GM12878 (cell line): ENCODE measurements at regions not wholly inside any gene's neighbourhood (a gene's known extent, or its start where the extent isn't known, plus 50 kb on each side); places are given as distances from the start of the nearest gene placed in this dataset.

Source experiments
- ATAC-seq: fragments of 200-7000 bp; cut with Tn5 transposase; 3 replicates; pipeline ENCODE4 v1.9.1; 2020; ENCODE audit warnings: mild to moderate bottlenecking, moderate library complexity
- BruUV-seq: library from RNA; stranded (reverse); fragments of 400-500 nt; replicated peaks from 2 replicates; lab custom pipeline; 2021; lab: Mats Ljungman, UMichigan
- CTCF ChIA-PET: fragments of 300-600 bp; sonication (Branson Sonifier 250); formaldehyde crosslinking; extraction: SDS; loops from one replicate; lab custom pipeline; 2021; ENCODE audit warnings: inconsistent platforms; lab: Yijun Ruan, JAX
- POLR2A ChIA-PET: fragments of 350-600 bp; formaldehyde crosslinking; extraction: SDS; loops from one replicate; lab custom pipeline; 2021; ENCODE audit warnings: inconsistent platforms; lab: Charles Lee
- RAD21 ChIA-PET: fragments of 300-600 bp; sonication (Branson Sonifier 250); formaldehyde crosslinking; loops from one replicate; lab custom pipeline; 2023; ENCODE audit warnings: antibody characterized with exemption; ENCODE audit not compliant: unreplicated experiment; lab: Charles Lee
- SMC1A ChIA-PET: fragments of 300-600 bp; sonication (Branson Sonifier 250); formaldehyde crosslinking; loops from one replicate; lab custom pipeline; 2023; ENCODE audit not compliant: unreplicated experiment, uncharacterized antibody; lab: Charles Lee
- DNase-seq: peaks from one replicate; pipeline ENCODE4 v3.0.0-alpha.2; 2011; ENCODE audit warnings: low read depth, low spot score
- FAIRE-seq: peaks from 3 replicates; lab custom pipeline; 2011; peaks lifted over from hg19 to GRCh38; lab: Jason Lieb, UNC
- H2AFZ ChIP-seq: 2 replicates; pipeline ENCODE4 v1.6.0; 2011; ENCODE audit warnings: low read depth, low read length, control low read depth; ENCODE audit not compliant: control insufficient read depth
- H3K27ac ChIP-seq: 2 replicates; pipeline ENCODE4 v1.5.1; 2011; ENCODE audit warnings: control low read depth; ENCODE audit not compliant: control insufficient read depth, insufficient read depth
- H3K27me3 ChIP-seq, 2 experiments: replicated peaks in 1 of 2; 2 replicates each; pipeline versions ENCODE4 v1.6.0 to v1.6.1; 2011; ENCODE audit warnings: low read length in 1 of 2; ENCODE audit not compliant: control insufficient read depth in 2 of 2, insufficient read depth in 2 of 2
- H3K36me3 ChIP-seq, 2 experiments: 2 replicates each; pipeline ENCODE4 v1.5.1; 2011; ENCODE audit warnings: low read length in 1 of 2; ENCODE audit not compliant: control insufficient read depth in 2 of 2, insufficient read depth in 2 of 2
- H3K4me1 ChIP-seq: 2 replicates; pipeline ENCODE4 v1.6.1; 2011; ENCODE audit warnings: mild to moderate bottlenecking, low read length, moderate library complexity, mixed read lengths; ENCODE audit not compliant: control insufficient read depth, insufficient read depth
- H3K4me2 ChIP-seq: 2 replicates; pipeline ENCODE4 v1.6.0; 2011; ENCODE audit warnings: control low read depth; ENCODE audit not compliant: control insufficient read depth, insufficient read depth
- H3K4me3 ChIP-seq: fragments of 200-600 bp; sonication (generic); 2 replicates; pipeline ENCODE4 v1.5.1; 2016
- H3K79me2 ChIP-seq: 2 replicates; pipeline ENCODE4 v1.6.0; 2011; ENCODE audit warnings: low read length; ENCODE audit not compliant: control insufficient read depth, insufficient read depth
- H3K9ac ChIP-seq: 2 replicates; pipeline ENCODE4 v1.8.0; 2011; ENCODE audit warnings: low read length, control low read depth, mixed read lengths; ENCODE audit not compliant: control insufficient read depth, insufficient read depth
- H3K9me3 ChIP-seq: replicated peaks from 3 replicates; pipeline ENCODE4 v1.5.1; 2011; ENCODE audit warnings: mild to moderate bottlenecking, low read length; ENCODE audit not compliant: control insufficient read depth, insufficient read depth
- H4K20me1 ChIP-seq: 2 replicates; pipeline ENCODE4 v1.6.0; 2011; ENCODE audit not compliant: control insufficient read depth, insufficient read depth
- PAX5 ChIP-seq: IDR thresholded peaks from 2 replicates; pipeline ENCODE4 v1.6.1; 2011; ENCODE audit warnings: low read depth, low read length, borderline replicate concordance
- POLR2A ChIP-seq: IDR thresholded peaks from 2 replicates; pipeline ENCODE4 v1.6.1; 2011; ENCODE audit warnings: low read depth, mild to moderate bottlenecking, low read length
- ZZZ3 ChIP-seq: IDR thresholded peaks from 2 replicates; pipeline ENCODE4 v1.6.1; 2011; ENCODE audit warnings: low read depth; ENCODE audit not compliant: control insufficient read depth, insufficient read length
- WGBS: methylation state at CpG from one replicate; pipeline ENCODE4 v1.1.6; 2016; ENCODE audit warnings: low lambda C conversion rate; ENCODE audit not compliant: insufficient replicate concordance, insufficient coverage; ENCODE audit errors: missing lambda C conversion rate; 5-methylcytosine and 5-hydroxymethylcytosine counted together
- in situ Hi-C: fragments of 300-500 bp; cut with MboI; formaldehyde crosslinking; loops from 9 replicates; pipeline ENCODE4 v1.14.3; 2018; ENCODE audit warnings: mixed read lengths
- intact Hi-C: fragments of 100-400 bp; cut with micrococcal nuclease; formaldehyde crosslinking; loops from one replicate; pipeline ENCODE4 v1.14.2; 2022; ENCODE audit not compliant: unreplicated experiment

DNA sequence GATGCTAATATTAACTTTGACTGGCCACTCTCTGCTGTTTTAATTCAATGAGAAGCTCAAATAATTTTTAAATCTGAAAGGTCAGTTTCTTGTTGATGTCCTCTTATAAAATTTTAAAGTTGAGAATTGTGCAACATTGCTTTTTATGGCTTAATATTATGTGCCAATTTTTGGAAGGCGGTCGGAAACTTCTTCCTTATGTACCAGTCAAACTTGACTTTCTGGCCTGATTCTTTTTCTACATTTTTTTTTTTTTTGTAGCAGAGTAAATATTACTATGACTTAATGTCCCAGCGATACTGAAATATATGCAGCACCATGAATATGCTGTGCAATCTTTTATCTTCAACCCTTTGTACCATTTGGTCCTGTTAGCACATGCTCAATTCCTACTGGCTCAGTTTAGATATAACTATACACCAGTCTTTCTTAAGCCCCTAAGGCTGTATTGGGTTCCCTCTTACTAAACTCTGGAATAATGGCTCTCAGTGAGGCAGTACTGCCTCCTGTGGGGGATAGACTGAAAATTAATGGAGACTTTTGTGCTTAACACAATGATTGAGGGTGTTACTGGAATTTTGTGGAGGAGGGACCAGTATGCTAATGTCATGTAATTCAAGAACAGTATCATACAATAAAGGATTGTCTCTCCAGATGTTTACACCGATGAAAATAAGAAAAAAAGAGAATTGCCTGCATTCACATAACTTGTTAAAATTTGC is 156.4 kb upstream of the SYNCRIP start:
- DNase-seq (no peak), ATAC-seq (no peak)
- ChIA-PET SMC1A (no interaction called here), RAD21 (no interaction called here)
- no peak overlapping the region for H3K4me3 ChIP-seq
- H3K4me2 ChIP-seq, result no peak overlapping the region
- H3K9ac ChIP-seq, result no peak overlapping the region
- TF ChIP-seq POLR2A, result no peak
- TF ChIP-seq, all 136 proteins: peak for 0
- in situ Hi-C loops, result no loop called here
- H2AFZ ChIP-seq, result no peak overlapping the region
- ChIA-PET POLR2A (no interaction called here), CTCF (no interaction called here)
- no peaks in the 10 kb centered on the region for H3K4me1 ChIP-seq
- no peak overlapping the region for H3K27ac ChIP-seq
- intact Hi-C loops, result no loop called here
- no peaks in the 10 kb centered on the region for H3K79me2 ChIP-seq
- WGBS, result 14% methylated on average over 4 of the region's 4 CpGs
- no TSS peak for BruUV-seq
- no peaks in the 10 kb centered on the region for H3K27me3 ChIP-seq
- H3K36me3 ChIP-seq, result no peaks in the 10 kb centered on the region
- no peaks in the 10 kb centered on the region for H4K20me1 ChIP-seq
- FAIRE-seq, result no peak
- H3K9me3 ChIP-seq, result no peaks in the 10 kb centered on the region

- H3K27me3 ChIP-seq, result no peaks in the 10 kb centered on the region
- ChIA-PET RAD21 (no interaction called here), POLR2A (no interaction called here), SMC1A (no interaction called here), CTCF (no interaction called here)
- intact Hi-C loops, result no loop called here
- H3K9ac ChIP-seq, result no peak overlapping the region
- no peak for DNase-seq
- WGBS, result 96% methylated on average over 2 of the region's 2 CpGs
- H2AFZ ChIP-seq, result no peak overlapping the region
- H3K4me1 ChIP-seq, result no peaks in the 10 kb centered on the region
- BruUV-seq, result no TSS peak
- no peak overlapping the region for H3K4me3 ChIP-seq
- no peaks in the 10 kb centered on the region for H3K36me3 ChIP-seq
- no peaks in the 10 kb centered on the region for H3K9me3 ChIP-seq
- FAIRE-seq, result no peak
- no peak overlapping the region for H3K27ac ChIP-seq
- in situ Hi-C loops, result no loop called here
- ATAC-seq, result no peak
- no peaks in the 10 kb centered on the region for H4K20me1 ChIP-seq
- H3K79me2 ChIP-seq, result no peaks in the 10 kb centered on the region
- TF ChIP-seq ZZZ3 (no peak), PAX5 (no peak)
- no peak overlapping the region for H3K4me2 ChIP-seq
Observed at GRCh38 chr6:85797993-85798392, 155.3 kb upstream of the SYNCRIP start.
